ENCODE measurements at regions not wholly inside any gene's neighbourhood (a gene's known extent, or its start where the extent isn't known, plus 50 kb on each side); places are given as distances from the start of the nearest gene placed in this dataset.

DNA sequence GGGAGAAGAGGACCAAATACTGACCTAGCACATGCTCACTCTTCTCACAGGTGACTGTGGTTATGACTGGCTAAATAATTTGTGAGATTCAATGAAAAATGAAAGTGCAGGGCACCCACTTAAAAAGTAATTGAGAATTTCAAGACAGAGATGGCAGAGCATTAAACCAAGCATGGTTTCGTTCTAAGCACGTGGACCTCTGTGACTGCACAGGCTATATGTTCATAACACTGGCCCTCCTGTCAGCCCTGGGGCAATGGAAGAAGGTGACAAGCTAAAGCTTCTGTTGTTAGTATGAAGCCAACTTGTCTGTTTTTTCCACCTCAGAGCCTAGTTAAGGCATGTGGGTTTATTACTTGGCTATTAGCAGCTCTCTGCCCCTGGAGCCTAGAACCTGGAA is 130.9 kb downstream of the FASLG start:
- Histone ChIP-seq H3K4me2 (no peak overlapping the region), H3K27me3 (ENCODE audit: insufficient read depth, low read depth) (no peaks in the 10 kb centered on the region), H3K79me2 (ENCODE audit: low read depth) (no peaks in the 10 kb centered on the region), H3F3A (ENCODE audit: insufficient read depth, low read depth) (no peaks in the 10 kb centered on the region), H4K20me1 (ENCODE audit: insufficient read depth) (no peaks in the 10 kb centered on the region), H3K27ac (no peak overlapping the region), H2AFZ (no peak overlapping the region), H3K36me3 (ENCODE audit: low read depth) (no peaks in the 10 kb centered on the region), H3K9me3 (ENCODE audit: insufficient read depth, low read depth) (no peaks in the 10 kb centered on the region), H3K9me2 (ENCODE audit: insufficient read depth) (no peaks in the 10 kb centered on the region; the same call in 1 of the 2 replicates), H3K4me1 (replicated peaks; ENCODE audit: insufficient read depth) (no peaks in the 10 kb centered on the region), H3K4me3 (no peak overlapping the region)
- DNase-seq, result no peak
- CTCF ChIA-PET, result no interaction called here
- POLR2A ChIA-PET (ENCODE audit: unreplicated experiment), result no interaction called here
- no TSS peak for BruUV-seq (replicated peaks)
- intact Hi-C loops (cut with micrococcal nuclease; ENCODE audit: unreplicated experiment), result no loop called here
- no peak for TF ChIP-seq EZH2 (IDR thresholded peaks at IDR 0.05; ENCODE audit: low read depth)
- TF ChIP-seq, protein P1, sequence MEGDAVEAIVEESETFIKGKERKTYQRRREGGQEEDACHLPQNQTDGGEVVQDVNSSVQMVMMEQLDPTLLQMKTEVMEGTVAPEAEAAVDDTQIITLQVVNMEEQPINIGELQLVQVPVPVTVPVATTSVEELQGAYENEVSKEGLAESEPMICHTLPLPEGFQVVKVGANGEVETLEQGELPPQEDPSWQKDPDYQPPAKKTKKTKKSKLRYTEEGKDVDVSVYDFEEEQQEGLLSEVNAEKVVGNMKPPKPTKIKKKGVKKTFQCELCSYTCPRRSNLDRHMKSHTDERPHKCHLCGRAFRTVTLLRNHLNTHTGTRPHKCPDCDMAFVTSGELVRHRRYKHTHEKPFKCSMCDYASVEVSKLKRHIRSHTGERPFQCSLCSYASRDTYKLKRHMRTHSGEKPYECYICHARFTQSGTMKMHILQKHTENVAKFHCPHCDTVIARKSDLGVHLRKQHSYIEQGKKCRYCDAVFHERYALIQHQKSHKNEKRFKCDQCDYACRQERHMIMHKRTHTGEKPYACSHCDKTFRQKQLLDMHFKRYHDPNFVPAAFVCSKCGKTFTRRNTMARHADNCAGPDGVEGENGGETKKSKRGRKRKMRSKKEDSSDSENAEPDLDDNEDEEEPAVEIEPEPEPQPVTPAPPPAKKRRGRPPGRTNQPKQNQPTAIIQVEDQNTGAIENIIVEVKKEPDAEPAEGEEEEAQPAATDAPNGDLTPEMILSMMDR (conservative IDR thresholded peaks at IDR 0.05), result no peak

DNA sequence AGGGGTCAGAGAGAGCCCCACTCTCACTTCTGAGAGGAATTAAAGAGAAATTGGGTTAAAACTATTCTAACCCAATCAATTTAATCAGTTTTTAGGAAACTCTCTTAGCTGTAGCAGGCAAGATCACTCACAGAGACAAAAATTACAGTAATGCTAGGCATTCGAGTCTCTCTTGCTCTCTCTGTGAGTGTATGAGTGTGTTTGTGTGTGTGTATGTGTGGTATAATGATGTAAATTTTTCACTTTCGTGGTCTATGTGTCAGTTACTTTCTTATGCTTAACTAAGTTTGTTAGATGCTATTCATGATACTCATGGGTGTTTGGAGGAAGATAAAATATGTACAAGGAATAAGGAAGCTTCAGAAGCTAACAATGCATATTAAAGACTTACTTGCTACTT is 131.3 kb downstream of the FASLG start:
- Histone ChIP-seq H3K9me3 (ENCODE audit: insufficient read depth, low read depth) (no peaks in the 10 kb centered on the region), H4K20me1 (ENCODE audit: insufficient read depth) (no peaks in the 10 kb centered on the region), H3K4me2 (no peak overlapping the region), H3K4me3 (no peak overlapping the region), H2AFZ (no peak overlapping the region), H3F3A (ENCODE audit: insufficient read depth, low read depth) (no peaks in the 10 kb centered on the region), H3K79me2 (ENCODE audit: low read depth) (no peaks in the 10 kb centered on the region), H3K27ac (no peak overlapping the region), H3K4me1 (replicated peaks; ENCODE audit: insufficient read depth) (no peaks in the 10 kb centered on the region), H3K27me3 (ENCODE audit: insufficient read depth, low read depth) (no peaks in the 10 kb centered on the region), H3K36me3 (ENCODE audit: low read depth) (no peaks in the 10 kb centered on the region), H3K9me2 (ENCODE audit: insufficient read depth) (no peaks in the 10 kb centered on the region; the same call in 1 of the 2 replicates)
- intact Hi-C loops (cut with micrococcal nuclease; ENCODE audit: unreplicated experiment), result no loop called here
- DNase-seq, result no peak
- CTCF ChIA-PET, result no interaction called here
- no TSS peak for BruUV-seq (replicated peaks)
- no peak for TF ChIP-seq EZH2 (IDR thresholded peaks at IDR 0.05; ENCODE audit: low read depth)
- TF ChIP-seq, protein P1 (conservative IDR thresholded peaks at IDR 0.05), result no peak
- POLR2A ChIA-PET (ENCODE audit: unreplicated experiment), result no interaction called here

DNA sequence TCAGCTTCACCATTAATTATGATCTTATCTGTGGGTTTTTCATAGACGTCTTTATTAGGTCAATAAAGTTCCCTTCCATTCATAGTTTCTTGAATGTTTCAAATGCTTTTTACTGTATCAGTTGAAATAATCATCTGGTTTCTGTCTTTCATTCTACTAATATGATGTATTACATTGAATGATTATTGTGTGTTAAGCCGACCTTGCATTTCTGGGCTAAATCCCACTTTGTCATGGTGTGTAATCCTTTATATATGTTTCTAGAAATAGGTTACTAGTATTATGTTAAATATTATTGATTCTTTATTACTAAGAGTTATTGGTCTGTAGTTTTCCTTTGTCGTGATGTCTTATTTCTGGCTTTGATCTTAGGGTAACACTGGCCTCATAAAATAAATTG is 134.9 kb downstream of the FASLG start:
- Histone ChIP-seq H2AFZ (no peak overlapping the region), H3K27me3 (ENCODE audit: insufficient read depth, low read depth) (no peaks in the 10 kb centered on the region), H4K20me1 (ENCODE audit: insufficient read depth) (no peaks in the 10 kb centered on the region), H3K4me3 (no peak overlapping the region), H3K27ac (no peak overlapping the region), H3K4me1 (replicated peaks; ENCODE audit: insufficient read depth) (no peaks in the 10 kb centered on the region), H3F3A (ENCODE audit: insufficient read depth, low read depth) (no peaks in the 10 kb centered on the region), H3K9me2 (ENCODE audit: insufficient read depth) (no peaks in the 10 kb centered on the region; the same call in none of the 2 replicates), H3K4me2 (no peak overlapping the region), H3K36me3 (ENCODE audit: low read depth) (no peaks in the 10 kb centered on the region), H3K9me3 (ENCODE audit: insufficient read depth, low read depth) (no peaks in the 10 kb centered on the region), H3K79me2 (ENCODE audit: low read depth) (no peaks in the 10 kb centered on the region)
- no peak for DNase-seq
- ChIA-PET CTCF (interaction anchor here (0.6 kb wide), 1 partner anchor 1105 kb away, joined by 5 read pairs; no protein-coding TSS in a partner anchor), POLR2A (ENCODE audit: unreplicated experiment) (no interaction called here)
- TF ChIP-seq, protein P1 (conservative IDR thresholded peaks at IDR 0.05), result no peak
- no peak for TF ChIP-seq EZH2 (IDR thresholded peaks at IDR 0.05; ENCODE audit: low read depth)
- BruUV-seq (replicated peaks), result no TSS peak
- intact Hi-C loops (cut with micrococcal nuclease; ENCODE audit: unreplicated experiment), result no loop called here
